Stimulated activated CD4-positive, alpha-beta T cell treated with anti-CD3 and anti-CD28 coated beads, Interleukin-4, amount 100 ng/mL, for 48 hours (primary cell): ENCODE measurements at regions not wholly inside any gene's neighbourhood (a gene's known extent, or its start where the extent isn't known, plus 50 kb on each side); places are given as distances from the start of the nearest gene placed in this dataset.

Source experiments
- DNase-seq, 2 donors: peaks; one replicate each; pipeline ENCODE4 v3.0.0-alpha.2; 2020; ENCODE audit warnings: low read depth in 2 of 2

DNA sequence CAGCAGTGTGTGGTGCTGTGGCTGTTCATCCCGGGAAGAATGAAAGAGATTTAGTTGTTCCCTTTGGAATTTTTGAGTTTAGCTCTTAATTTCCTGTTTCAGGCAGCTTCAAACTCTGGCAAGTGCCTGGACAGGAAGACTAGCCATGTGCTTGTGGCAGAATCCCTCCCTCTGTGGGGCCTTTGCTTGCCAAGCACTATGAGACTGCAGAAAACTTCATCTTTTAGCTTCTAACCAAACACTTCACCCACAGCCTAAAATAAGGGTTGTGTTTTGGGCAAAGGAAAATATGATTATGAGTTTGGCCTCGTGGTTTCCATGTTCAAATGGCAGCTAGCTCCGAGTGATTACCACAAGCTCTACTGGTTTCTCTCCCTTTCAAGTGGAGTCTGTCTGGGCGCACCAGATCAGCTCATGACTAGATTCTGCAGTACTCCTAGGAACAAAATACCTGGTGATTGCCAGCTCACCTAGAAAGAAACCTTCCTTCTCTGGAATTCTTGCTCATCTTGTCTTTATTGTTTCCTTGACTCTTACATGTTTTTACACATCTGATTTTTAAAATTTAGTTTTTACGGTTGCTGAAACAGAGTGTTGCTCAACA, 707.5 kb downstream of the SLITRK6 start:
- no peak for DNase-seq

DNA sequence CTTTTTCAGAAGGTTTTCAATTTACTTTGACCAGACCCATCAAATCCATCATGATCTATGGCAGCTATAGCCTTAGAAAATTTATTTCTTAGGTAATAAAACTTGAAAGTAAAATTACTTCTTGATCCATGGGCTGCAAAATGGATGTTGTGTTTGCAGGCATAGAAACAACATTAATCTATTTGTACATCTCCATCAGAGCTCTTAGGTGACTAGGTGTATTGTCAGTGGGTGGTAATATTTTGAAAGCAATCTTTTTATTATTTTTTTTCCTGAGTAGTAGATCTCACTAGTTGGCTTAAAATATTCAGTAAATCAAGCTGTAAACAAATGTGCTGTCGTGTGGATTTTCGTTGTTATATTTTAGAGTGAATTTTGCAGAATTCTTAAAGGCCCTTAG, 710.0 kb downstream of the SLITRK6 start:
- DNase-seq, result no peak

- DNase-seq, result no peak
Observed at GRCh38 chr13:85080691-85081090, 718.5 kb downstream of the SLITRK6 start.

DNA sequence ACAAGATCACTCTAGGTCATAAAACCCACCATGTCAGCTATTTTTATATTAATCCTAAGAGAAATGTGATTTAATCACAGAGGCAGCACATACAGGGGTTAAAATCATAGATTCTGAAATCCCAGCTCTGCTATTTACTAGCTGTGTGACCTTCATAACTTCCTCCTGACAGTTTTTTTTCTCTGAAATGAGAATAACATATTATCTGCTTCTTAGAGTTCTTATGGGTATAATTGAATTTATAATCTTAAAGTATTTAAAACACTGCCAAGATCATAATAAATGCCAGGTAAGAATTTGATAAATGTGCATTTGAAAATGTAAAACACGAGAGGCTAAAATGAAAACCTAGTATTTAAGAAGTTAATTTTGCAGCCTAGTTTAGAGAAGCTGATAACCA, 722.9 kb downstream of the SLITRK6 start:
- DNase-seq, result no peak

DNA sequence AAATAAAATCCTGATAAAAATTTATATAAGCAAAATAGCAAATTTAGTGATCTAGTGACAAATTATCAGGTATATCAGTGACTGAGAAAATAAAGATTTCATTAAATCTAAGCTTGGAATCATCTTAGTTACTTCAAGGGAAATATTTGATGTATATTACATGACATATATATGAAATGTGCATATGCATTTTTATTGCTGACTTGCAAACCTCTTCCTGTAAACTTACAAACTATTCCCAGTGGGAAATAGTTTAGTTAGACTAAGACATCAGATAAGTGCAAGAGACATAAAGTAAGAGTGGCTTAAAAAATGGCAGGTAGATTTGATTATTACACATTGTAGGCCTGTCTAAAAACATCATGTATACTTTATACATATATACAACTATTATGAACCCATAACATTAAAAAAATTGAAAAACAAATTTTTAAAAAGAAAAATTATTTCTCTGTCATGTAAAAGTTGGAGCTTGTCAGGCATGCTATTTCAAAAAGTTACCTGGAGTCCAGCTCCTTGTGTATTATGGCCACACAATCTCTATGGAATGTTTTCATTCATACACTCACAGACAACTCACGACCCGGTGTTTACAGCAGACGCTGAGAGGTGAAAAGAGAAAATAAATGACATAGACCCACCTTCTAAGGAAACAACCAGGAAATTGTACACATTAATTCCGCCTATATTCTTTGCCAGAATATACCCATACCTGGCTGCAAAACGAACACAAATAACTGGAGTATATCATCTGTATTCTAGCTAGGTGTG, 724.5 kb downstream of the SLITRK6 start:
- no peak for DNase-seq

GRCh38 chr13:85068231-85068630, 731.0 kb downstream of the SLITRK6 start:
- no peak for DNase-seq

DNA sequence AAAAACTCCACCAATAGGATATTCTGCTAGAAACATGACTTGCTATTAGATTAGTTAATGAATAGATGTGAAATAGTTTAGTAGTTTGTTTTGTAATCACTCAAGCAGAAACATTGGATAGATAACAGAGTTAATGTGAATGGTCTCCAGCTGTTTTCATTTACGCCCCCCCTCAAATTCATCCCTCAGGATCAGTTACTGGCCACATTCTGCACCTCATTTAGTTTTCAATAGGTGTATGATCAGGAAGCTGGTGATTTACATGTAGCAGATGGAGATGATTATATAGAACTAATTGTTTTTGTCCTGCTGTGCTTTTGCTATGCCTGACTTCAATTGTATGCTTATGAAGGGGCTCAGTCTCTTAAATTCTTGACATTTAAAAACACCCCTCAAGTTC, 759.0 kb downstream of the SLITRK6 start:
- DNase-seq, result no peak

DNA sequence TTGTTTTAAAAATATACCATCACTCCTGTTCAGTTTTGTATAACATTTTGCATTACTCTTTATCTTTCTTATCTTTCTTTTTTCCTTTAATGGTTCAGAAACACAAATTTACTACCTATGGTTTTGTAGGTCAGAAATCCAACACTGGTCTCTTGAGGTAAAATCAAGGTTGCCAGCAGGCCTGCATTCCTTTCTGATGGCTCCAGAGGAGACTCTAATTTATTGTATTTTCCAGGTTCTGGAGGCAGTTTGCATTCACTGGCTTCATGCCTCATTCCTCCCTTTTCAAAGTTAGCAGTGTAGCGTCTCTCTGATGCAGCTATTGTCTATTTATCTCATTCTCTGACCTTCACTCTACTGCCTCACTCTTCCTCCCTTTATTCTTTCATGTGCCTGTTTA, 767.4 kb downstream of the SLITRK6 start:
- DNase-seq, result no peak

DNA sequence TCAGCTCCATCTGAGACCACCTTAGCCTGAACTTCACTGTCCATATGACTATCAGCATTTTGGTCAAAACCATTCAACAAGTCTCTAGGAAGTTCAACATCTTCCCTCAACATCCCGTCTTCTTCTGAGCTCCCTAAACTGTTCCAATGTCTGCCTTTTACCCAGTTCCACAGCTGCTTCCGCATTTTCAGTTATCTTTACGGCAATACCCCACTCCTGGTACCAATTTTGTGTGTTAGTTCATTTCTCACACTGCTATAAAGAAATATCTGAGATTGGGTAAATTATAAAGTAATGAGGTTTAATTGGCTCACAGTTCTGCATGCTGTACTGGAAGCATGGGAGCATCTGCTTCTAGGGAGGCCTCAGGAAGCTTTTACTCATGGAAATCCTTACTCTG, 771.2 kb downstream of the SLITRK6 start:
- DNase-seq, result no peak

GRCh38 chr13:85019121-85019520, 780.1 kb downstream of the SLITRK6 start:
- no peak for DNase-seq

DNA sequence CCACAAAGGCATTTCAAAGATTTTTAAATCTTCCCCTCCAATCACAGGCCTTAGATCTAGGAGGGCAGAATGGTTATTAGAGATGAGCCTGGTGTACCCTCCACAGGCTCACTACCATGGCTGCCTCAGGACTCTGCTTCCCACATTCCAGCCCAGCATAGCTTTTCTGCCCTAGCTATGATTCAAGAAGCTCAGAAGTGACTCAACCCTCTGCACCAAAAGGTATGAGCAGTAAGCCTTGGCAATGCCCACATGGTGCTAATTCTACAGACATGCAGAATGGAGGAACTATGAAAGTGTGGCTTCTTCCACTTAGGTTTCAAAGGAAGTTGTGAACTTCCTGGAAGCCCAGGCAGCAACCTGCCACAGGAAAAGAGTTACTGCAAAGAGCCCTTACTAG, 786.2 kb downstream of the SLITRK6 start:
- no peak for DNase-seq

GRCh38 chr13:85009447-85009846, 789.8 kb downstream of the SLITRK6 start:
- DNase-seq, result no peak

GRCh38 chr13:84999252-84999651, 800.0 kb downstream of the SLITRK6 start:
- no peak for DNase-seq

GRCh38 chr13:84998681-84999080, 800.5 kb downstream of the SLITRK6 start:
- DNase-seq, result no peak

GRCh38 chr13:84997858-84998257, 801.4 kb downstream of the SLITRK6 start:
- DNase-seq, result no peak

DNA sequence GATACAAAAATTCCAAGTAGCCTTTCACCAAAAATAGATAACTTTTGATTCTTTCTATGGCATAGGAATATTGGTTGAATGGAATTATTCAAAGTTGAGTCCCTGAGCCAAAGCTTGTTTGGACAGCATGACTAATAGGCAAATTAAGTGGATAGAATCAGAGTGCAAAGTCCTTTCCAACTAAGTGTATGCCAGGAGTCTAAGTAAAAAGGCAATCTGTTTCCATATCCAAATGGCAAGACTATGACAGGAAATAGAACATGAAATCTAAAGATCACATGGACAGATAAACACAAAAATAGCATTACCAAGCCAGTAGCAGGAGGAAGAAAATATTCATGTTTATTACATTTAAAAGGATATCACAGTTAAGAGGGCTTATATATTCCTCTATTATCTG, 804.6 kb downstream of the SLITRK6 start:
- DNase-seq, result no peak

DNA sequence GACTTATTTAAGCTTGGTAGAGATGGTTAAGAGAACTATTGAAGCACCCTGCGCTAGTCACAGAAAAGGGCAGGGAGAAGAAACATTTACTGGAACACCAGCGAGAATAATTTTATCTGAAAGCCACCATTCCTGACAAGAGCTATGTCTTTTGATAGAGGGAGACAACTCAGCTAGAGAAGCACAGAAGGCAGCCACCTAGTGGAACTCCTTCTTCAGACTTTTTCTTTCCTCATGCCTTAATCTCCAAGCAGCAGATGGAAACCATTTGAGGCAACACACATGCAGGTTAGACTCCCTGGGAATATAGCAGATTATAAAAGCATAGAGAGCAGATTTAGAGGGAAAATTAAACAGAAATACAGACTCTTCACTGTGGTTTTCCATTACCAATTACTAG, 813.4 kb downstream of the SLITRK6 start:
- no peak for DNase-seq

- DNase-seq, result no peak
Observed at GRCh38 chr13:84983321-84983720, 815.9 kb downstream of the SLITRK6 start.

DNA sequence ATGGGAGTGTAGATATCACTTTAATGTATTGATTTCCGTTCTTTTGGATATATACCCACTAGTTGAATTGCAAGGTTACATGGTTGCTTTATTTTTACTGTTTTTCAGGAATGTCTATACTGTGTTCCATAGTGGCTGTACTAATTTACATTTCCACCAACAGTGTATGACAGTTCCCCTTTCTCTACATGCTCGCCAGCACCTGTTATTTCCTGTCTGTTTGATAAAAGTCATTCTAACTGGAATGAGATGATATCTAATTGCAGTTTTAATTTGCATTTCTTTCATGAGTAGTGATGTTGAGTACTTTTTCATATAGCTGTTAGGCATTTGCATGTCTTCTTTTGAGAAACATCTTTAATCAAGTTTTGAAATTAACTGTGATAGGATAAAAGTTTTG, 818.6 kb downstream of the SLITRK6 start:
- no peak for DNase-seq

GRCh38 chr13:84978851-84979250, 820.4 kb downstream of the SLITRK6 start:
- no peak for DNase-seq

DNA sequence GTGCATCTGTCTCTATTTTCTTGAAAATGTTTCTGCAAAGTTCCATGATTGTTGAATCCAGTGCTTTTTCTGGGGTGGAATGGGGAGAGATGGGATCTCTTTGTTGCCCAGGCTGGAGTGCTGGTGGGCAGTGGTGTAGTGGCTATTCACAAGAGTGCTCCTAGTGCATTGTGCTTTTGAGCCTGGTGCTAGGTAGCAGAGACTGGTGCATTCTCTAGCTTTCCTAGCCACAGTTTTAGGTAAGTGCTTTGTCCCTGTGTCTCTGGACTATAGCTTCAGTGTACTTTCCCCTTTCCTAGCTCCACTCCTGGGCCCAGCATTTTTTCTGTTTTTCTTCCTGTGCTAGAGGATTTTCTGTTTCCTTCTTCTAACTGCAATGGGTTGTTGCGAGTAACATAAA, 825.6 kb downstream of the SLITRK6 start:
- DNase-seq, result no peak

DNA sequence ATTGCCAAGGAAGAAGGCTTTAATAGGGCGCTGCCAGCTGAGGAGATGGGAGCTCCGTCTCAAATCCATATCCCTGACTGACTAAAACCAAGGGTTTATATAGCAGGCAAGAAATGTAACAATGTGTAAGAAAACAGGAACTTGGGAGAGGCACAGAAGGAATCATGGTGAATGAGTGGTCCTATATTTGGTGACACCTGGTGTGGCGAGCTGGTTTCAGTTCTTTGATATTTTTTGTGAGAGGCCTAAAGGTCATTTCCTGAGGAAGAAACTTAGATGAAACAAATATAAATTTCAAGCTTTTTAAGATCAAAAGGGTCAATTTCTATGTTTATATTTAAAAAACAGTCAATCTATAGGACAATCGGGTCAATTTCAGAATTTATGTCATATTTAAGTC, 826.3 kb downstream of the SLITRK6 start:
- DNase-seq, result no peak

DNA sequence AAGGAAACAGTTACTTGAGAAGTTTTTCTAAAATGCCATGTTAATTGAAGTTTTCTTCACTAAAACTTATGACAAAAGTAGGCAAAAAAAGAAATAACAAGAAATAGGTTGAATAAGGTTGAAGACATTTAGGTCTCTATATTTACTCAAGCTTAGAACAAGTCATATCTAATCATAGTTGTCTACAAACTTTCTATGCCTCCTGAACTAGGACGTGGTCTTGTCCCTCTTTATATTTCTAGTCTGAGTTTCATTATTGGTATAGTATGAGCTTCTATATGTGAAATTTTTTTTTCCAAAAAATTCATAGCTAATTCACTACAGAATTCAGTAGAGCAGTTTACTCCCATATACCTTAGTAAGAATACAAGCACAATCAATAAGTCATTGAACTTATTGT, 836.4 kb downstream of the SLITRK6 start:
- DNase-seq, result no peak
